ENCODE measurements at regions not wholly inside any gene's neighbourhood (a gene's known extent, or its start where the extent isn't known, plus 50 kb on each side); places are given as distances from the start of the nearest gene placed in this dataset.

DNA sequence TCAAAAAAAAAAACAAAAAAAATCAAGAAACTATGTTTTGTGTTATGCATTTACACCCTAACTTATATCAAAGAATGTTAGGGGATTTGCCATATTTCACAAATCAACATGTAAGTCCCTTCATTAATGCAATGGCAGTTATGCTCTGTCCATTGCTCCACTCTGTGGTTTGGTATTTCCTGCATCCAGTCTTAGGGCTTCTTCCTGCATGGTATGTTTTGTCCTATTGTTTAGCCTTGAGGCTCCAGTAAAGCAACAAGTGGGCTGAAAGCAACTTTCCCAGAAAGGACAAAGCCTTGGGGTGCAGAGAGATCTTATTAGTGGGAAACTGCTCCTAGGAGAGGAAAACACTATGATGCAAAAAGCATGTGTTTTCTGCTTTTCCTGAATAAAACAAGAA is 474.1 kb downstream of the IRS1 start:
- TF ChIP-seq, protein P1, sequence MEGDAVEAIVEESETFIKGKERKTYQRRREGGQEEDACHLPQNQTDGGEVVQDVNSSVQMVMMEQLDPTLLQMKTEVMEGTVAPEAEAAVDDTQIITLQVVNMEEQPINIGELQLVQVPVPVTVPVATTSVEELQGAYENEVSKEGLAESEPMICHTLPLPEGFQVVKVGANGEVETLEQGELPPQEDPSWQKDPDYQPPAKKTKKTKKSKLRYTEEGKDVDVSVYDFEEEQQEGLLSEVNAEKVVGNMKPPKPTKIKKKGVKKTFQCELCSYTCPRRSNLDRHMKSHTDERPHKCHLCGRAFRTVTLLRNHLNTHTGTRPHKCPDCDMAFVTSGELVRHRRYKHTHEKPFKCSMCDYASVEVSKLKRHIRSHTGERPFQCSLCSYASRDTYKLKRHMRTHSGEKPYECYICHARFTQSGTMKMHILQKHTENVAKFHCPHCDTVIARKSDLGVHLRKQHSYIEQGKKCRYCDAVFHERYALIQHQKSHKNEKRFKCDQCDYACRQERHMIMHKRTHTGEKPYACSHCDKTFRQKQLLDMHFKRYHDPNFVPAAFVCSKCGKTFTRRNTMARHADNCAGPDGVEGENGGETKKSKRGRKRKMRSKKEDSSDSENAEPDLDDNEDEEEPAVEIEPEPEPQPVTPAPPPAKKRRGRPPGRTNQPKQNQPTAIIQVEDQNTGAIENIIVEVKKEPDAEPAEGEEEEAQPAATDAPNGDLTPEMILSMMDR (IDR thresholded peaks at IDR 0.05) = no peak
- no peak for TF ChIP-seq POLR2A (IDR thresholded peaks at IDR 0.05)
- TF ChIP-seq EP300 (IDR thresholded peaks at IDR 0.05) = no peak
- TF ChIP-seq POLR2AphosphoS5 (IDR thresholded peaks at IDR 0.05) = no peak
